Activated naive CD4-positive, alpha-beta T cell treated with anti-CD3 and anti-CD28 coated beads, Interleukin-2, amount 10 ng/mL, durations not matched to agents 7 days and 5 days (primary cell): ENCODE measurements at regions not wholly inside any gene's neighbourhood (a gene's known extent, or its start where the extent isn't known, plus 50 kb on each side); places are given as distances from the start of the nearest gene placed in this dataset.

Experiments
- CTCF ChIA-PET: fragments of 350-600 bp; sonication (Branson Sonifier 250); formaldehyde crosslinking; loops from one replicate; lab custom pipeline; 2021; ENCODE audit warnings: antibody characterized with exemption; lab: Charles Lee
- DNase-seq: peaks from one replicate; pipeline ENCODE4 v3.0.0-alpha.2; 2020
- H3K27ac Mint-ChIP-seq: one replicate; pipeline ENCODE4 v1.8.0; 2021; ENCODE audit warnings: mild to moderate bottlenecking, moderate library complexity, mixed read lengths
- H3K27me3 Mint-ChIP-seq: one replicate; pipeline ENCODE4 v1.8.0; 2021; ENCODE audit warnings: mild to moderate bottlenecking, mixed read lengths
- H3K36me3 Mint-ChIP-seq: one replicate; pipeline ENCODE4 v1.8.0; 2021; ENCODE audit warnings: mixed read lengths
- H3K4me1 Mint-ChIP-seq: one replicate; pipeline ENCODE4 v1.8.0; 2021; ENCODE audit warnings: mixed read lengths
- H3K4me3 Mint-ChIP-seq: one replicate; pipeline ENCODE4 v1.8.0; 2021; ENCODE audit warnings: mild to moderate bottlenecking, moderate library complexity, mixed read lengths
- H3K9me3 Mint-ChIP-seq: one replicate; pipeline ENCODE4 v1.8.0; 2021; ENCODE audit warnings: mixed read lengths

DNA sequence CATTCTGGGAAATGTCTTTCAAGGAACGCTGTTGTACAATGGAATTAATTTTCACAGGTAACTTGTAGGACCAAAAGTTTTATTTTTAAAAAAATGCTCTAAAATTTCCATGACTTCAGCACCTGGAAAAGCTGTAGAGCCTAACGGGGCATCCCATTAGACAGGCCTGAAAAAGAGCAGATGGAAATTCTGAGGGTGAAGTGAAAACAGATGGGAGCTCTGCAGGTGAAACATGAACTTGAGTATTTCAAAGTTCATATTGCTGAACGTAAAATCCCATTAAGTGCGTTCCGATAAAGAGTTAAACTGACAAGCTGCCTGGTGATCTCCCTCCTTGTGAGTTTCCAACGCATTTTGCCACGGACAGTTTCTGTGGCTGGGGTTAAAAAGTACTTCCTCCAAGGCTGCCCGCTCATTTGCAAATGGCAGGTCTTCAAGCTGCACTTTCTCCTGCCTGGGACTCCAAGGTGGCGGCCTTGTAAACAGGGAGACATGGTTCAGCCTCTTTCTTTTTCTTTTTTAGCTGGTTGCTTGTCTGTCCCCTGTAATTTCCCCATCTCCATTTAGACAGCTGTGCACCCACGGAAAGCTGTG is 450.4 kb downstream of the FGF9 start:
- no peak for DNase-seq
- H3K4me3 Mint-ChIP-seq, result no peak overlapping the region
- H3K9me3 Mint-ChIP-seq, result peaks cover 1% of the 10 kb centered on the region
- CTCF ChIA-PET, result no interaction called here
- H3K27me3 Mint-ChIP-seq, result no peaks in the 10 kb centered on the region
- H3K4me1 Mint-ChIP-seq, result peaks cover 5% of the 10 kb centered on the region
- H3K27ac Mint-ChIP-seq, result no peak overlapping the region
- no peaks in the 10 kb centered on the region for H3K36me3 Mint-ChIP-seq

DNA sequence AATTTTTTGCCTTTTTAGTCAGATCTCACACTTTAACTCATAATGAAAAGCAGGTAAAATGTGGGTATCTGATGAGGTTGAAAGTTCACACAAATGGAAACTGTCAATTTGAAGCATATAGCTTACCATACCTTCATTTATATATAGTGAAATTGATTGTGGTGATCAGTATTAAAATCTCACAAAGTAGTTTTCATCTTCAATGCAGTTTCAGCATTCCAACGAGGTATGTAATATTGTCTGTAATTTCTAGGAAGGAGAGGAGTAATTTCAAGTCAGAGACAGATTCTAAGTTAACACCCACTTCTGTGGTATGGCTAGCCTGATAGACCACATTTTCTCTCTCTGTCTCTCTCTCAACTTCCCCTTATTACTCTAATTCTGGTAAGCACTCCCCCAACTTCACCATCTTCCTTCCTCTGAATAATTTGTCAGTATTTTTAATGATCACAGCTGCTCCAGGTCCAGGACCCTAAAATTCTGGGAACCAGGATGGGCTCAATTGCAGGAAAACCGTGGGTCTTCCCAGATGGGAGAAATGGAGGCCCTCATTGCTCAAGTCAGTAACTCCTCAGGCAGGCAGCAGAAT is 455.7 kb downstream of the FGF9 start:
- Mint-ChIP-seq H3K27ac (no peak overlapping the region), H3K4me3 (no peak overlapping the region), H3K4me1 (peaks cover 14% of the 10 kb centered on the region), H3K9me3 (peaks cover 3% of the 10 kb centered on the region), H3K27me3 (no peaks in the 10 kb centered on the region), H3K36me3 (no peaks in the 10 kb centered on the region)
- DNase-seq, result no peak
- CTCF ChIA-PET, result interaction anchor here (0.6 kb wide), 1 partner anchor 165 kb away, joined by 3 read pairs; no protein-coding TSS in a partner anchor

DNA sequence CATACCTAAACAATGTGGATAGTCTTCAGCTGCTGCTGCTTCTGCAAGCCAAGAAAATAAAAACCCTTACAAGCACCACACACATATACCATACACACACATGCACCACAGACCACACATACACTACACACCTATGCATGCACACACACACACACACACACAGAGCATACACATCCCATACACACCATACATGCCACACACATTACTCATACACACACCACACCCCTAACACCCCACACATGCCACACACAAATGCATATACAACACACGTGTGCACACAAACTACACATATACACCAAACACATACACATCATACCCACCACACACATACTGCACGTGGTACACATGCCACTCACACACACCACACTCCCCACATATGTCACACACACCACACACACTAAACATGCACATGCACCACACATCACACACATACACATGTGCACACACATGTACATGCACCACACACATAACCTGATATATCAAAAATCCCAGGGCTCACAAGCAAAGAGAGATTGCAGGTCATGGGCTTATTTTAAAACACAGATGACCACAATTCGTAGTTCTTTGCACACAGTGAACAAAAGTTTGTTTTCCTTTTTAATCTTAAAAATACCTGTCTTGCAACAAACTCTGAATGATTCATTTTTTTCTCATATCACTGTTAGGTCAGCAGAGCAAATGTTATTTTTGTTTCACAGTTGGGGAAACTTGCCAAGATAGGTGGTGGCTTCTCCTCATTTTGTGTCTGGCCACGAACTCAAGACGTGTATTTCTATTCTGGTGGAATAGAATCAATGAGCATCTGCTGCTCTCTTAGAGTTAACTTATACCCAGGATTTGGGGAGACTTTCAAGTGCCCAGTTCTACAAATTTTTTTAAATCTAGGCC is 456.6 kb downstream of the FGF9 start:
- H3K36me3 Mint-ChIP-seq, result no peaks in the 10 kb centered on the region
- H3K9me3 Mint-ChIP-seq, result peaks cover 3% of the 10 kb centered on the region
- peak overlapping the region; percentile 30 for H3K27ac Mint-ChIP-seq
- no peaks in the 10 kb centered on the region for H3K27me3 Mint-ChIP-seq
- DNase-seq, result no peak
- CTCF ChIA-PET, result no interaction called here
- no peak overlapping the region for H3K4me3 Mint-ChIP-seq
- H3K4me1 Mint-ChIP-seq, result peaks cover 14% of the 10 kb centered on the region

DNA sequence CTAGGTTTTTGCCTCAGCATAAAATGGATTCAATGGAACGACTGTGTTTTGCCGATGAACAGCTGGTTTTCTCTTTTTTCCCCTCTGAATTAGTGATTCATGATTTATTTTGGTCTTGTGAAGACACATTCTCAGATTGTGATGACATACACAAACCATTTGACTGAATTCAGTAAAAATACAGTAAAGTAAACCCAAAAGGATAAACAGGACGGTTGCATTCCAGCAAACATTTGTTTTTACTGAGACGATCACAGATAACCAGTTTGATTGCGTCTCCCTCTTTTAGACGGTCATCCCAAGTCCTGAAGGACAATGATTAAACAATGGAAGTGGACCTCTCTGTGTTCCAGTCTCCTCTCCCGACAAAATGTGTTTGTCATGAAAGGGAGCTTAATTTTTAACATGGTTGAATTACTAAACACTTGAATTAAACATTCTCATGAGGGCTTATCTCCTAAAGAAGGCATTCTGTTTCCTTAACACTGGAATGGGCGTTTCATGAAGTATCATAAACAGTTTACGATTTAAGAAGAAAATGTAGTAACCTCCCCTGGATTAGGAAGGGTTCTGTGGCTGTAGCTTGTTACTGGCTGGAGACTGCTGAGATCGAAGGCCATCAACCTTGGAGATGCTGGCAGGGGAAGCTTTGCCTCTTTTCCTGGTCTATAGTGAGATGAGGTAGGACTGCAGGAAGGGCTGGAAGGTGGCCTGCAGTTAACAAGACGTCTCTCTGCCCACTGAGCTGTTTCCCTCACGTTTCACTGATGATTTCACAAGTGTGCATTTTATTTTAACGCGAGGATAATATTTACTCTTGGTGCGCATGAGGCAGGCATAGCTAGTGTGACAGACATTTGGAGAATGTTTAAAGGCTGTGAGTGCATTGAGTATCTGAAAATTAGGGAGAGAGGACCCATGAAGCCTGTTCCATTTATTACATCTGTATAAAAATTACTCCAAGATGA is 457.9 kb downstream of the FGF9 start:
- DNase-seq, result no peak
- no peak overlapping the region for H3K27ac Mint-ChIP-seq
- peaks cover 14% of the 10 kb centered on the region for H3K4me1 Mint-ChIP-seq
- no peak overlapping the region for H3K4me3 Mint-ChIP-seq
- no peaks in the 10 kb centered on the region for H3K36me3 Mint-ChIP-seq
- CTCF ChIA-PET, result no interaction called here
- H3K27me3 Mint-ChIP-seq, result no peaks in the 10 kb centered on the region
- H3K9me3 Mint-ChIP-seq, result peaks cover 2% of the 10 kb centered on the region

DNA sequence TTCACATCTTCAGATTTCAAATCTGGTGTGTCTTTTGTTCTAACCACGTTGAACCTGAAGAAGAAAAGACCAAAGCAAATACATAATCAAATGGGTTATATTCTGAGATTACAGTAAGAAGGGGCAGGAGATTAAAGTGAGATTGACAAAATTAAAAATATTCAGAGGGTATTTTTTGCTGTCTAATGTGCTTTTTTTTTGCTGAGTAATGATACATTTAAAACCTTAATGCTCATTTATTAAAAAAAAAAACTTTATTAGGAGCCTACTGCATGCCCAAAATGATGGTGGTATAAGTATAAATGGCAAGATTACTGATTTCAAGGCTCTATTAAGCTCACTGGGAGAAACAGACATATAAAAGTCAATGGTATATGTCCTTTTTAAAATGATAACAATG is 459.4 kb downstream of the FGF9 start:
- no peak overlapping the region for H3K4me3 Mint-ChIP-seq
- no peak for DNase-seq
- peaks cover 14% of the 10 kb centered on the region for H3K4me1 Mint-ChIP-seq
- no peaks in the 10 kb centered on the region for H3K27me3 Mint-ChIP-seq
- H3K9me3 Mint-ChIP-seq, result peaks cover 2% of the 10 kb centered on the region
- CTCF ChIA-PET, result no interaction called here
- H3K36me3 Mint-ChIP-seq, result no peaks in the 10 kb centered on the region
- no peak overlapping the region for H3K27ac Mint-ChIP-seq

DNA sequence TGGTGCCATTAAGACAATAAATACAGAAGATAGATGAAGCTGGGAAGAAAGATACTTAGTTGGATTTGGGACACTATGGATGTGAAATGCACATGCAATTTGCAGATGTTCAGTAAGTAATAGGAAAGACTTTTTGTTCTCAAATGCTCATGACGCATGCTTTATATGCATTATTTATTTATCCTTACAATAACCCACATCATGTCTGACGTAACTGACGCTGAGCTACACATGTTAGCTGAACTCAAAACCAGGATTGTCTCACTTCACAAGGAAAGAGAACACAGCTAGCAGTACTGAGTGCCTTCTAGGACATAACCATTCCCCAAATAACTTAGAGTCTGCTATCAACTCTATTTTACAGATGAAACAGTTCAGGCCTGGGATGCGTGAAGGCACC is 463.4 kb downstream of the FGF9 start:
- no peak for DNase-seq
- Mint-ChIP-seq H3K4me3 (no peak overlapping the region), H3K27ac (no peak overlapping the region), H3K4me1 (no peaks in the 10 kb centered on the region), H3K36me3 (no peaks in the 10 kb centered on the region), H3K9me3 (no peaks in the 10 kb centered on the region), H3K27me3 (peaks cover 5% of the 10 kb centered on the region)
- CTCF ChIA-PET, result no interaction called here

DNA sequence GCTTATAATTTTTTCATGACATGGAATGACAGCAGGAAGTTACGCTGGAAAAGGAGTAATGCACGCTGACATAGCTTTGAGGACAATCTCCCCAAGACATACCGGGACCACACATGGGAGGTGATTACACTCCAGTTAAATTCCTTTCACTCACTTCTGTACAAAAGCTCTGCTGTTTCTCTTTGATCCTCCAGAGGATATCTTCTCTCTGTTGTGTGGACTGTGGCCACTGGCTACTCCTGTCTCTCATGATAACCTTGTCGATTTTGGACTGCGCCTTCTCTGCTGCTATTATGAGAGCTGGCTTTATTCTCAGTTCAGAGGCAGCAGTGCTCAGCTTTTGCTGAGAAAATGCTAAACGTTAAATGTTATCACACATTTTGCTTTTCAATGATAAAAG is 464.6 kb downstream of the FGF9 start:
- no peaks in the 10 kb centered on the region for H3K36me3 Mint-ChIP-seq
- H3K4me3 Mint-ChIP-seq, result no peak overlapping the region
- no peaks in the 10 kb centered on the region for H3K4me1 Mint-ChIP-seq
- no peaks in the 10 kb centered on the region for H3K9me3 Mint-ChIP-seq
- peaks cover 5% of the 10 kb centered on the region for H3K27me3 Mint-ChIP-seq
- CTCF ChIA-PET, result no interaction called here
- no peak overlapping the region for H3K27ac Mint-ChIP-seq
- DNase-seq, result no peak

DNA sequence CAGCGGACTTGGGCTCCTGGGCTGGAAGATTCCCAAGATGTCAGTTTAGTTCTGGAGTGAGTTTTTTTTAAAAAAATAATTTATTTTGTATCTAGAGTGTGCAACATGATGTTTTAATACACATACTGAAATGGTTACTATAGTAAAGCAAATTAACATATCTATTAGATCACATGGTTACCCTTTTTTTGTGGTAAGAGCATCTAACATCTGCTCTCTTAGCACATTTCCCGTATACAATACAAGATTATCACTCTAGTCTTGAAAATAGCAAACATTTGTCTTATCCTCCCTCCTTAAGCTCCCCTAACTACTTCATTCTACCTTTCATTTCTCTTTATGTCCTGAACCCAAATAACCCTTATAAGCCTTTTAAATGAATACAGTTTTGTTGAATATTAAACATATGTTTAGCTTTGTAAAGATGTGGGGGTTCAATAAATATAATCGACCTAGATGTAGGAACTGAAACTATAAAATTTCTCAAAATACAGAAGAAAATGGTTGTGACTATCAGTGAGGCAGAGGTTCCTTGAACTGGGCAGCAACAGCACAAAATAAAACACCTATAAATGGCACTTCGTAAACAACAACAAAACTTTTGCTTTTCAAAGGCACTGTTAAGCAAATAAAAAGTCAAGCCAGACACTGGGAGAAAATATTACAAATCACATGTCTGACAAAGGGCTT is 466.6 kb downstream of the FGF9 start:
- Mint-ChIP-seq H3K4me3 (no peak overlapping the region), H3K36me3 (no peaks in the 10 kb centered on the region), H3K27me3 (peaks cover 5% of the 10 kb centered on the region), H3K9me3 (no peaks in the 10 kb centered on the region), H3K27ac (no peak overlapping the region), H3K4me1 (no peaks in the 10 kb centered on the region)
- CTCF ChIA-PET, result no interaction called here
- no peak for DNase-seq

DNA sequence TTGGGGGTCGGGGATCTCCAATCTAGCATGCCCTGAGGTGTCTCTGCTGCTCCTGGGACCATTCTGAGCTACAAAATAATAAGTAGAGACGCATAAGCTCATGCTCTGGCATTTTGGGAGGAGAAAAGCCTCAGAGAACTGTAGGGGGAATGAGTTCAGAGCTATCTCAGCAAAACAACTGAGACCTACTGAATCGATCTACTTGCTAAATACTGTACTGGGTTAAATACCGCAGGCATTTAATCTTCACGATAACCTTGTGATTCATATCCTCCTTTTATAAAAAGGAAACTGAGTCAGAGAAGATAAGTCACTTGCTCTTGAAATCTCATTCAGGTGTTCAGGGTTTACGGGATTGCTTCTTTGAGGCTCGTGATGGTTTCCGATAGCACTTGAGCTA is 468.1 kb downstream of the FGF9 start:
- Mint-ChIP-seq H3K27me3 (peaks cover 5% of the 10 kb centered on the region), H3K9me3 (no peaks in the 10 kb centered on the region), H3K36me3 (no peaks in the 10 kb centered on the region), H3K27ac (no peak overlapping the region), H3K4me1 (no peaks in the 10 kb centered on the region), H3K4me3 (no peak overlapping the region)
- CTCF ChIA-PET, result no interaction called here
- DNase-seq, result no peak

DNA sequence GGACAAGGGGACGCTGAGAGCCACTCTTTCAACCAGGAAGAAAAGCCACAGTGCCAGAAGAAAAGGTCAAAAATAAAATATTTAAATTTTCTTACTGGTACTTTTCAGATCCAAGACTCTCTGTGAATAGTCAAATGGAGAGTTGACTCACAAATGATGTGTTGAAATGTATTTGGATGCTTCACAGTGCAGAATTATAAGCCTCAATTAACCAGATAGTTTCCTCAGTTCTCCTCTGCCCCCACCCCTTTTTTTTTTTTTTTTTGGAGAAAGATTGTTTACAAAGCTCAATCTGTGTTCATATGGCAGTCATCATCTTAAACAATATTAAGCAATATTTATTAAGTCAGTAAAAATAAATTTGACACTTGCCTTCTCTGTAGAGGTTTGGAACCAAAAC is 470.8 kb downstream of the FGF9 start:
- Mint-ChIP-seq H3K9me3 (no peaks in the 10 kb centered on the region), H3K27ac (no peak overlapping the region), H3K36me3 (no peaks in the 10 kb centered on the region), H3K27me3 (peaks cover 3% of the 10 kb centered on the region), H3K4me1 (no peaks in the 10 kb centered on the region), H3K4me3 (no peak overlapping the region)
- DNase-seq, result no peak
- CTCF ChIA-PET, result no interaction called here

DNA sequence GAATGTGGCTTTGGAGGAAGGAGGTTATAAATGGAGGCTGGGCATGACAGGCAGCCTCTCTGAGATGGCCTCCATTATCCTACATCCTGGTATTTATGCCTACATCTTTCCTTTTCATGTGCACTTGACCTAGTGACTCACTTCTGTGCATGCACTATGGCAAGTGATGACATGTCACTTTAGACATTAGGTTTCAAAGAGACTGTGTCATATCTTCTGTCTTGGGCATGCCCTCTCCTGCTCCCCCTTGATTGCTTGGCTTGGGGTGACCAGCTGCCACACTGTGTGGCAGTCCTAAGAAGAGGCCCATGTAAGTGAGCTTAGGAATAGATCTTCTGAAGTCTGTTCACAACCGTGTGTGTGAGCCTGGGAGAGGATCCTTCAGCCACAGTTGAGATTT is 472.8 kb downstream of the FGF9 start:
- H3K36me3 Mint-ChIP-seq, result peaks cover 2% of the 10 kb centered on the region
- peaks cover 6% of the 10 kb centered on the region for H3K9me3 Mint-ChIP-seq
- H3K4me1 Mint-ChIP-seq, result no peaks in the 10 kb centered on the region
- no peak overlapping the region for H3K4me3 Mint-ChIP-seq
- no peak overlapping the region for H3K27ac Mint-ChIP-seq
- CTCF ChIA-PET, result no interaction called here
- no peak for DNase-seq
- no peaks in the 10 kb centered on the region for H3K27me3 Mint-ChIP-seq

DNA sequence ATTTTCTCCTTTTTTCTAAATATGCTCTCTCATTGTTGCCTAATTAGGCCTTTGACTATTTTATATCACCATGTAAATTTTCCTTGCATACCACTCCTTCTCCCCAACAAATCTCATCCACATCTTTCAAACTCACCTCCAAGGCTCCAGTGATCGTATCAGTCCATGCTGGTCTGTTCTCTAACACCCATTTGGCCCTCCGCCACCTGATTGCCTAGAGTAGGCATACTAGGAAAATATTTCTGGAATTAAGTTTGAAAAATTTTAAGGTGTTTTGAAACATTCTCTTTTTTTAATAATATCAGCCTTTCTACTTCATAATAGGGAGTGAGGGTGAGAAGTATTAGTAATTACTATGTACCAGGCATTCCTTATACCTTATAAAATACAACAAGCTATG is 473.9 kb downstream of the FGF9 start:
- peaks cover 2% of the 10 kb centered on the region for H3K36me3 Mint-ChIP-seq
- H3K27ac Mint-ChIP-seq, result no peak overlapping the region
- no peak overlapping the region for H3K4me3 Mint-ChIP-seq
- no peak for DNase-seq
- H3K27me3 Mint-ChIP-seq, result no peaks in the 10 kb centered on the region
- peaks cover 8% of the 10 kb centered on the region for H3K9me3 Mint-ChIP-seq
- no peaks in the 10 kb centered on the region for H3K4me1 Mint-ChIP-seq
- CTCF ChIA-PET, result no interaction called here

DNA sequence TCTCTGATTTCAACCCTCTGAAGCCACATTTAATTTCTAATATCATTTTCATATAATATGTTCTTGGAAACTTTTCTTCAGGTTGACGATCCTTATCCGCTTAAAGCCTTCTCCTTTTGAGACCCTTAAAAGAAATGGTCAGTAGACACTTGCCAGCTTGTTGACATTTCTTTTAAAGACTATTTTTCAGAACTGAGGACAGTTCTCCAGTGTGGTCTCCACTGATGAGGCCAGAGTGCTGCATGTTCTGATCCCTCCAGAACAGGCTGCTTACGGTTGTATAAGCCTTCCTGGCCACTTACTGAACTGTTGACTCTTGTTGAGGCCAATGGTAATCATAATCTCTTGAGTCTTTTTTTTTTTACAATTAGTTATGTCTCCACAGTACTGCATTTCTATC is 477.3 kb downstream of the FGF9 start:
- CTCF ChIA-PET, result no interaction called here
- no peak overlapping the region for H3K27ac Mint-ChIP-seq
- peaks cover 2% of the 10 kb centered on the region for H3K36me3 Mint-ChIP-seq

More for the DNA sequence above, 477.3 kb downstream of the FGF9 start:
- no peak for DNase-seq
- H3K27me3 Mint-ChIP-seq, result no peaks in the 10 kb centered on the region
- H3K4me3 Mint-ChIP-seq, result no peak overlapping the region
- H3K9me3 Mint-ChIP-seq, result peaks cover 8% of the 10 kb centered on the region
- H3K4me1 Mint-ChIP-seq, result no peaks in the 10 kb centered on the region
